ENCODE measurements at regions not wholly inside any gene's neighbourhood (a gene's known extent, or its start where the extent isn't known, plus 50 kb on each side); places are given as distances from the start of the nearest gene placed in this dataset.

GRCh38 chr1:157278383-157279137, 140.4 kb upstream of the ETV3 start:
- Histone ChIP-seq H3K27ac (ENCODE audit: low read depth in 1 of 2, low read length in 2 of 2) (no peak overlapping the region), H3K36me3 (ENCODE audit: insufficient read depth, low read length) (no peaks in the 10 kb centered on the region), H3K27me3 (ENCODE audit: control insufficient read depth in 1 of 2, insufficient read depth in 2 of 2, low read length in 2 of 2) (peaks cover 23 to 29% of the 10 kb centered on the region in 2 experiments), H3K4me1 (ENCODE audit: insufficient read depth, low read length) (no peaks in the 10 kb centered on the region), H3K9me3 (ENCODE audit: control insufficient read depth in 1 of 2, insufficient read depth in 1 of 2, low read length in 2 of 2) (no peaks in the 10 kb centered on the region), H3K4me3 (ENCODE audit: low read length) (no peak overlapping the region)
- DNase-seq, result no peak
- peaks cover 27% of the 10 kb centered on the region for H3K27me3 Mint-ChIP-seq
- POLR2A ChIA-PET, result no interaction called here
- no peaks in the 10 kb centered on the region for H3K9me3 Mint-ChIP-seq
- no peaks in the 10 kb centered on the region for H3K4me1 Mint-ChIP-seq (ENCODE audit: low read depth)
- intact Hi-C loops (cut with DNase I, micrococcal nuclease), result no loop called here
- no peak overlapping the region for H3K4me3 Mint-ChIP-seq
- ATAC-seq (ENCODE audit: poor library complexity), result no peak
- H3K27ac Mint-ChIP-seq, result no peak overlapping the region
- CTCF ChIA-PET, result no interaction called here
- no peak for TF ChIP-seq CTCF (IDR thresholded peaks at IDR 0.05)
- no peaks in the 10 kb centered on the region for H3K36me3 Mint-ChIP-seq (ENCODE audit: low read depth)

GRCh38 chr1:157277913-157278312, 139.7 kb upstream of the ETV3 start:
- intact Hi-C loops (cut with DNase I, micrococcal nuclease), result no loop called here
- Histone ChIP-seq H3K27me3 (ENCODE audit: control insufficient read depth in 1 of 2, insufficient read depth in 2 of 2, low read length in 2 of 2) (peaks cover 25 to 35% of the 10 kb centered on the region in 2 experiments), H3K4me3 (ENCODE audit: low read length) (no peak overlapping the region), H3K4me1 (ENCODE audit: insufficient read depth, low read length) (no peaks in the 10 kb centered on the region), H3K27ac (ENCODE audit: low read depth in 1 of 2, low read length in 2 of 2) (no peak overlapping the region), H3K9me3 (ENCODE audit: control insufficient read depth in 1 of 2, insufficient read depth in 1 of 2, low read length in 2 of 2) (no peaks in the 10 kb centered on the region), H3K36me3 (ENCODE audit: insufficient read depth, low read length) (no peaks in the 10 kb centered on the region)
- no peak for TF ChIP-seq CTCF (IDR thresholded peaks at IDR 0.05)
- ChIA-PET POLR2A (no interaction called here), CTCF (no interaction called here)
- no peaks in the 10 kb centered on the region for H3K9me3 Mint-ChIP-seq
- no peaks in the 10 kb centered on the region for H3K4me1 Mint-ChIP-seq (ENCODE audit: low read depth)
- no peak overlapping the region for H3K27ac Mint-ChIP-seq
- H3K27me3 Mint-ChIP-seq, result peaks cover 23% of the 10 kb centered on the region
- no peak overlapping the region for H3K4me3 Mint-ChIP-seq
- ATAC-seq (ENCODE audit: poor library complexity) (no peak), DNase-seq (no peak)
- H3K36me3 Mint-ChIP-seq (ENCODE audit: low read depth), result no peaks in the 10 kb centered on the region

GRCh38 chr1:157277281-157277680, 139.1 kb upstream of the ETV3 start:
- no peak for ATAC-seq (ENCODE audit: poor library complexity)
- no peaks in the 10 kb centered on the region for H3K36me3 Mint-ChIP-seq (ENCODE audit: low read depth)
- no peaks in the 10 kb centered on the region for H3K4me1 ChIP-seq (ENCODE audit: insufficient read depth, low read length)
- H3K4me3 ChIP-seq (ENCODE audit: low read length), result no peak overlapping the region
- CTCF ChIA-PET, result no interaction called here
- no peak overlapping the region for H3K4me3 Mint-ChIP-seq
- no peak for TF ChIP-seq CTCF (IDR thresholded peaks at IDR 0.05)
- H3K27me3 ChIP-seq (ENCODE audit: control insufficient read depth in 1 of 2, insufficient read depth in 2 of 2, low read length in 2 of 2), result peaks cover 26 to 35% of the 10 kb centered on the region in 2 experiments
- H3K27me3 Mint-ChIP-seq, result peaks cover 17% of the 10 kb centered on the region
- H3K9me3 Mint-ChIP-seq, result no peaks in the 10 kb centered on the region
- H3K27ac ChIP-seq (ENCODE audit: low read depth in 1 of 2, low read length in 2 of 2), result no peak overlapping the region
- no peaks in the 10 kb centered on the region for H3K36me3 ChIP-seq (ENCODE audit: insufficient read depth, low read length)
- no peaks in the 10 kb centered on the region for H3K9me3 ChIP-seq (ENCODE audit: control insufficient read depth in 1 of 2, insufficient read depth in 1 of 2, low read length in 2 of 2)
- DNase-seq, result no peak
- POLR2A ChIA-PET, result no interaction called here
- no peaks in the 10 kb centered on the region for H3K4me1 Mint-ChIP-seq (ENCODE audit: low read depth)
- no peak overlapping the region for H3K27ac Mint-ChIP-seq
- intact Hi-C loops (cut with DNase I, micrococcal nuclease), result no loop called here
